CD4-positive, alpha-beta T cell treated with Interleukin-15 for 4 hours (primary cell): ENCODE measurements at regions not wholly inside any gene's neighbourhood (a gene's known extent, or its start where the extent isn't known, plus 50 kb on each side); places are given as distances from the start of the nearest gene placed in this dataset.
A peak's percentile ranks its signal among the peaks of the same experiment; 100 is the strongest.

Experiments used
- DNase-seq: peaks from one replicate; pipeline ENCODE4 v3.0.0-alpha.2; 2020; ENCODE audit warnings: low spot score

DNA sequence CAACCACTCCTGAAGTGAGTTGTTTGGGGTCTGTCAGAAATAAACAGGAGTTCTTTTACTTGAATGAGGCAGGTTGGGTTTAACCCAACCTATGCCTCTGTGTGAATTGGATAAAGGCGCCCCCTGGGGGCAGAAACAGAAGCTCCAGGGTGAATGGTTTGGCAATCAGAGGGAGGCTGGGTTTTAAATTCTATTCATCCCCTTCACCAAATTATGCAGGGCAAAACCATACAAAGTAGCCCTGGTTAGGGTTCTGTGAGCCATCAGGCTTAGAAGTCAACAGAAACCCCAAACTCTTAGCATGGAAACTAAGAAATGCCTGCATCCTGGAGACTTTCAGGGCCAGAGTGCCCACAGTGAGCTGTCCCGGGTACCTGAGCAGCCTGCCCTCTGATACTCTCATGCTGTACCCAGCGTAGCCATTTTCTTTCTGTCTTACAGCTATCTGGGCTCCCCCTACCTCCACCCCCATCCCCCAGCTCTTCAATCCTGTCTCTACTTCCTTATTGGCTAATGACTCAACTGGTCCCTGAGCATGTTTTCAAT is 241.5 kb downstream of the ICOS start:
- peak; percentile 71 for DNase-seq

DNA sequence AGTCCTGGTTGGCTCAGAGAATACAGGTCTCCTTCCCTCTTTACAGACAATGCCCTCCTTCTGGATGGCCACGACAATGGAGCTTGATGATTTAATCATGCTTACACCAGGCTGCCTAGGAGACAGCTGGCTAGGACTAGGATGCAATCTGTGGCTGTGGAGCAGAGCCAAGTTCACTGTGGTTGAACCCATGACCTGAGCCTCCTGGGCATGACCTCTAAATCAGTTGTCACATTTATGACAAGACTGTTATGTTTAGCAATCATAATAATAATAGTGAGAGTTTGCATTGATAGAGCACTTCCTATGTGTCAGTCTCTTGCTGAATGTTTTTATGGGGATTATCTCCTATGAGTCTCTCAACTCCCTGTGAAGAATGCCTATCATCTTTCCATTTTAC is 244.1 kb downstream of the ICOS start:
- DNase-seq: no peak

DNA sequence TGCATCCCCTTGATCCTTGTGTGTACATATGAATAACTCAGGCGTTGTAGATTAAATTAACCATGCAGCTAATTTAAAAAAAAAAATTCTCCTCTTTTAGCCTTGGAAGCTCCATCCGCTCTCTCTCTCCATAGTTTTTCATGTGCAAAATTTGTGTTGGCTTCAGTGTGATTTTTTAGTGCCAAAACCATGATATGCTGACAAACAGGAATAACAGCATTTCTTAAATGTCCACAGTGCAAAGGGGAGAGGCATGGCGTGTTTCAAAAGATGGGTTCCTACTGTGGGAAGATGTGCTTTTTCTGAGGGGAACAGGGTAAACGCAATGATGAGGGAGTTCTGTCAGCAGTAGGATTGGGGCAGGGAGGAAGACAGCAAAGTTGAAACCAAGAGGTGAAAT is 247.0 kb downstream of the ICOS start:
- DNase-seq: no peak

GRCh38 chr2:204184226-204184625 is 247.7 kb downstream of the ICOS start:
- no peak for DNase-seq

DNA sequence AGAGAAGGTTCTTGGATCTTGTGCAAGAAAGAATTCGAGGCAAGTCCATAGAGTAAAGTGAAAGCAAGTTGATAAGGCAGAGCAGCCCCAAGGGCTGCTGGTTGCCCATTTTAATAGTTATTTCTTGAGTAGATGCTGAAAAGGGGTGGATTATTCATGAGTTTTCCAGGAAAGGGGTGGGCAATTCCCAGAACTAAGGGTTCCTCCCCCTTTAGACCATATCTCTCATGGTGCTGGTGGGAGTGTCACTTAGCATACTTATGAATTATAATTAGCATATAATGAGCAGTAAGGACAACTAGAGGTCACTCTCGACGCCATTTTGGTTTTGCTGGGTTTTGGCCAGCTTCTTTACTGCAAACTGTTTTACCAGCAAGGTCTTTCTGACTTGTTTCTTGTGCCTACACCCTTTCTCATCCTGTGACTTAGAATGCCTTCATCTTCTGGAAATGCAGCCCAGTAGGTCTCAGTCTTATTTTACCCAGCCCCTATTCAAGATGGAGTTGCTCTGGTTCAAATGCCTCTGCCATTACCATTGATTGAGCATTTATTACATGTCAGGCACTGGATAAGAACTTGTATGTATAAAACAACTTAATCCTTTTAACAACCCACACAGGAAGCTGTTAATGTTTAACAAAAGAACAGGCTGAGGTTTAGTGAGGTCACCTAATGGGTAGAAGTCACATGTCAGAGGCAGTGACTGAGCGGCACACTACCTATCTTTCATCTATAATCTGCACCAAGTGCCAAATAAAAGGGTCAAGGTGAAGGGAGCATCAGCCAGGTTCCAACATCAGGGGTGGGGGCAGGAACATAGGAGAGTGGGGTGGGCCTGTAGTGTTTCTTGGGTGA is 250.9 kb downstream of the ICOS start:
- DNase-seq: no peak

DNA sequence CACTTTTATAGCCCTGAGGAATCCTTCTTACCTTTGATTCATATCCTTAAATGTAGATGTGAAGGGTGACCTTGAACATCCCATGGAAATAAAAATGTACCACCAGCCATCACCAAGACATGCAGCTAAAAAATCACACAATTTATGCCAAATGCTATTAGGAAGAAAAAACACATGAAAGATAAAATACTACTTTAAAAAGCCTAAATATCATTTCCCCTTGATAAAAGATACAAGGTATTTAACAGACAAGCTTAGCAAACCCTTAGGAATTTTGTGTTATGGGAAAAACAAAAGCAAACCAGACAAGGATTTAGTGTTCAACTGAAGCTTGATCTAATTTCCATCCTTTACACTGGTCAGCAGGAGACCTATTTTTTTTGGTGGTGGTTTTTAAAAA is 255.0 kb downstream of the ICOS start:
- DNase-seq: no peak

DNA sequence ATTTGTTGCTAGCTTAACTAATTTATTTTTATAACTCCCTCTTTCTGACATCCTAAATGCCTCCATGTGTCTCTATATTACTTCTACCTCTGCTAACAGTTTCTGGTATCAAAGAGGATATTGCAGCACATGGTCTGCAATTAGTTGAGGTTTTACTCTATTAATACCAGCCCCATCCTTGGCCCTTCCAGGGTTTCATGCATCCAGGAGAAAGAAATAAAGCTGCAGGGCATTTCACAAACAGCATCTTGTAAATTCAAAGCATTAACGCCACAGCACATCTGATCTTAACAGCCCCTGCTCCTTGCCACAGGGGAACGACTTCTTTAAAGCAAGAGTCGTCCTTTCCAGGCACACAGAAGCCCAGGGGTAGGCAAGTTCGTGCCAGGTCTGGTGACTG is 258.9 kb downstream of the ICOS start:
- DNase-seq: no peak

GRCh38 chr2:204197336-204198005 is 260.9 kb downstream of the ICOS start:
- no peak for DNase-seq

DNA sequence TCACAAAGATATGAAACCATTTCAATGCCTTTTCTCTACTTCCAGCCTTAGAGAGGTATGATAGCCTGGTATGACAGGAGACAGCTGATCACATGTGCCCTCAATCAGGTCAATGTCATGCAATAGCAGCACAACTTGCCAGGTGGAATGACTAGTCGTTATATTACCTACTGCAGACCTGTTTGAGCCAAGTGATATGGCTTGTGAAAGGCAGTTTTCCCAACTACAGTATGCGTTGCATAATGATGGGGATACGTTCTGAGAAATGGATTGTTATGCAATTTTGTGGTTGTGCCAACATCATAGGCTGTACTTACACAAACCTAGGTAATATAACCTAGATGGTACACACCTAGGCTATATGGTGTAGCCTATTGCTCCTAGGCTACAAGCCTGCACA is 262.8 kb downstream of the ICOS start:
- DNase-seq: no peak

- DNase-seq: no peak
These were observed 264.9 kb downstream of the ICOS start for GRCh38 chr2:204201507-204201906.

DNA sequence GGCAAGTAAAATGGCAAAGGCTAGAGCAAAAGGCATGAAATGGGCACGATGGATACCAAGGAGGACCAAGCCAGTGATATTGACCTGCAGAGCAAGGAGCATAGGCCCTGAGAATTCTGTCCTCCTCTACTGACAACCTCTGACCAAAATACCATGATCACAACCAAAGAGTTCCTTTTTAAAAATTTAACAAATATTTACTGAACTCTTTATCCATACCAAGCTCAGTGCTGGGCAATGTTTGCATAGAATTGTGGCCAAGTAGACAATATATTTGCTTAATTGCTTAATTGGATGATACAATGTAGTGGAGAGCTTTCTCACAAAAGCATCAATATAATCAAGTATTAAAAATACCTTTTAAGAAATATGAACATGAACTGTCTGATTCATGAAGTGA is 265.7 kb downstream of the ICOS start:
- DNase-seq: no peak

DNA sequence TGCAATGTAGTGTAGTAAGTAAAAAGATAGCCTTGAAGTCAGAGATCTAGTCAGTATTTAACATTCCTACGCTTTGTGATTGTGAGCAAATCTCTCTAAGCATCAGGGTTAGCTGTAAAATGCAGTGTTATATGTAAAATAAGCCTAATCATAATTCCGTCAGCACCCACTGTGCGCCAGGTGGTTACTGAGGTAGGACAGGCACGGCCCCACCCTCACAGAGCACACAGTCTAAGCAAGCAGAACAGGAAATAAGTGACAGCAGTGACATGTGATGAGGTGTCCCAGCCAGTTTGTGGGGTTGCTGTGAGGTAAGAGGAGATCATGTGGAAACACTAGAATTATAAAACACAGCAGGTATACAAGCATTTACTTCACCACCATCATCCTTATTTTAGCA is 267.1 kb downstream of the ICOS start:
- no peak for DNase-seq

DNA sequence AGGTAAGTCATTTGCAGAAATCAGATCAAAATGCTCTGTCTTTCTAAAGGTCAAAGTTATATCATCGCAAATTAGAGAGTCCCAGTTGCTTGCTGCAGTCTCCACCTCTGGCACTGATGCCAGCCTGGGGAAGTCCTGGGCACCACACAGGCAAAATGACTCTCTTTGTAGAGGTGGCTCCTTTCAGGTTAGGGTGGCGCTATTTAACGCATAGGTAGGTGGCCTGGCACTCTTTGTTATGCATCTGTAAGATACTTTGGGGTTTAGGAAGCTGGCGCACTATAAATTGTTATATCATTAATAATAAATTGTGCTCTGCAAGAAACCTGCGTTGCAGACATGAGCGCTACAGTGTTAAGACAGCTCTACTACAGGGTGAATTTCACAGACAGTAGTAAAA is 268.5 kb downstream of the ICOS start:
- no peak for DNase-seq

- no peak for DNase-seq
These were observed 269.0 kb downstream of the ICOS start for GRCh38 chr2:204205538-204205937.

GRCh38 chr2:204207866-204208265 is 271.3 kb downstream of the ICOS start:
- no peak for DNase-seq

- DNase-seq: no peak
These were observed 277.0 kb downstream of the ICOS start for GRCh38 chr2:204213588-204213987.

DNA sequence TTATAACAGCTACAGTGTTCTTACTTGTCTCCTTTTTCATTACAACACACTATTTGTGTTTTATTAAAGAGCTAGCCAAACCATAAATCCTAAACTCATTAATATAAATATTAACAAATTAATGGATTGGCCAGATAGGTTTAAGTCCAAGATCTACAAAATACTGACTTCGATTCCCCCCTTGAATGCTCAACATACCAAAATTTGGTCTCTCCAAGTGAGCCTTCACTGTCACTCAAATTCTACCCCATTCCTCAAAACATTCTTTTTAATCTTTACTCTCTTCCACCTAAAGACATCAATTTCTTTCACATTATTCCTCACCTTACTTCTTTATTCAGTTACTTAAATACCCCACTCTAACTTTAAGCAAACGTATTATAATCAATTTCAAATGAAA is 281.5 kb downstream of the ICOS start:
- DNase-seq: no peak

DNA sequence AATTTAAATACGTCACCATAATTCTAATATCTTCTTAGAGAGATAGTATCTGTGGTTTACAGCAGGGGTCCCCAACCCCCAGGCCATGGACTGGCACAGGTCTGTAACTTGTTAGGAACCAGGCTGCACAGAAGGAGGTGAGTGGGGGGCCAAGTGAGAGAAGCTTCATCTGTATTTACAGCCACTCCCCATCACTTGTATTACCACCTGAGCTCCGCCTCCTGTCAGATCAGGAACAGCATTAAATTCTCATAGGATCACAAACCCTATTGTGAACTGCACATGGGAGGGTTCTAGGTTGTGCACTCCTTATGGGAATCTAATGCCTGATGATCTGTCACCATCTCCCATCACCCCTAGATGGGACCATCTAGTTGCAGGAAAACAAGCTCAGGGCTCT is 282.6 kb downstream of the ICOS start:
- DNase-seq: no peak

DNA sequence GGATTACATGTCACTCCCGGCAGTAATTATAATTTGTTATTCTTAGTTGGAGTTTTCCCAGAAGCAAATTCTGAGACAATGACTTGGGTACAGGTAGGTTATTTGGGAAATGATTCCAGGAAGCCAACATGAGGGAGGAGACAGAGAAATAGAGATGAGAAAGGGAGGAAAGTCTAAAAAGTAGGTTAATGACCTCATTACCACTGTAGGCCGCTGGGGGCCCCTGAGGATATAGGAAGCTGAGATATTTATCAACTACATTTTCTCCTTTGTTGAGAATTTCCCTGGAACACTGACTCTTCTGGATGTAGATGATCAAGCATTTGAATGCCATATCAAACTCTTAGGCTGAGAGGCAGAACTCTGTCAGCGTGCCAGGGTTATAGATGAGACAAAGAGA is 284.3 kb downstream of the ICOS start:
- no peak for DNase-seq

- no peak for DNase-seq
These were observed 286.5 kb downstream of the ICOS start for GRCh38 chr2:204223046-204223445.

DNA sequence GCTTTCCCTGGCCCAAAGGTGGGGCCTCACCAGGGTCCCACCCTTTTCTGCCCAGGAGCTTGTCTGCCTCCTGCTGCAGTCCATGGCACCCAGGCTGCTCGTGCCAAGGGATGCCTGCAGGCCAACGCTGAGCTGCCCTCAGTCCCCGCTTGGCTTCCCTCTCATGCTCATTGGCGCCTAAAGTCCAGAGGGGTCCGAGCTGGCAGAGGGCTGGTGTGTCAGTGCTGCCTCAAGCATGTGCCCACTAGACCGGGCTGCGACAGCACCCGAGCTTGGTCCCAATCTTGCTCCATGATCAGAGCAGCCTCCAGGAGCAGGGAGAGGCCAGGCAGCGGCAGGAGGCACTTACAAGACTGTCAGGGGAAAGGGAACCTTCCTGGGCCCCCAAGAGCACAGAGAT is 287.0 kb downstream of the ICOS start:
- no peak for DNase-seq

GRCh38 chr2:204225671-204226073 is 289.1 kb downstream of the ICOS start:
- DNase-seq: no peak

DNA sequence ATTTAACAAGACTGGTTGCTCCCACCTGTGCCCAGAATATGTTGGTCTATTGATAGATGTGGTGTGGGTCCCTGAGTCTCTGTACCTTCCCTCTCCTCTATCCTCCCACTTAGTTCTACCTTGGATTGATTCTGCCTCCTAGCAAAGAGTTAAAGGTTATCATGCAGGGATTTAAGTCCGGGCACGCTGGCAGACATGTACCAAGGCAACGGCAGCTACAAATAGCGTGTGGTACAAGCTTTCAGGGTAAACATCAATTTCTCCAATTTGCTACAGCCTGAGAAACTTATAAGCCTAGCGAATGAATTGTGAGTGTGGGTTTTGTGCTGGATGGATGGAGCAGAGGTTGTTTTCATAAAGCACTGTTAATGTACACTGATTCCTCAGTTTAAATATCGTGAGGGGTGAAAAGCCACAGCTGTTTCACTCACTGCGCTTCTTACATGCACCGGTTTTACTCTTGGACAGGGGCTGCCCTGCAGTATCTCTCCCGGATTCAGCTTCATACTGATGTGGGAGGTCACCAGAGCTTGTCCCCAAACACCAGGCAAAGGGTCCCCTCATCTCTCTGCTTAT is 289.8 kb downstream of the ICOS start:
- DNase-seq: no peak
